Stimulated activated CD8-positive, alpha-beta memory T cell treated with anti-CD3 and anti-CD28 coated beads, Interleukin-15, amount 100 ng/mL, for 1 hour (primary cell): ENCODE measurements at regions not wholly inside any gene's neighbourhood (a gene's known extent, or its start where the extent isn't known, plus 50 kb on each side); places are given as distances from the start of the nearest gene placed in this dataset.
"Not testable (repeated sequence)": the region's sequence is repeated elsewhere in the genome, so short reads cannot be mapped to it uniquely, and the experiment has no call there.

Experiments
- DNase-seq: peaks from one replicate; pipeline ENCODE4 v3.0.0-alpha.2; 2020; ENCODE audit warnings: low read depth

DNA sequence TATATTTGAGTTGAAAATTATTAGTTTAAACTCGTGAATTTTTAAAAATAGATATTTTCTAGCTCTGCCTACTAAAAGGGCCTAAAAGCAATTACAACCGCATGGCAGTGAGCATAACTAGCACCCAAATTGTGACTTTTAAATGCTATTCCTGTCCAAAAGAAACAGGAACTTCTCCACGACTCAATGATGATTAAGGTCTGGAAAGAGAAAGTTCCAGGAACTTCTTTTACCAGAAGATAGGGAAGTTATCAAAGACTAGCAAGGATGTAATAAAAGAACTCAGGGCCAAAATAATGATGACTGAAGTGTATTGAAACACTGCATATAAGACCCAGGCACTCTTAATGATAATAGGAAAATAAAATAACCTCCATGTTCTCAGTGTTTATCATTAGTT, 313.0 kb downstream of the PLPP3 start:
- DNase-seq, result no peak

DNA sequence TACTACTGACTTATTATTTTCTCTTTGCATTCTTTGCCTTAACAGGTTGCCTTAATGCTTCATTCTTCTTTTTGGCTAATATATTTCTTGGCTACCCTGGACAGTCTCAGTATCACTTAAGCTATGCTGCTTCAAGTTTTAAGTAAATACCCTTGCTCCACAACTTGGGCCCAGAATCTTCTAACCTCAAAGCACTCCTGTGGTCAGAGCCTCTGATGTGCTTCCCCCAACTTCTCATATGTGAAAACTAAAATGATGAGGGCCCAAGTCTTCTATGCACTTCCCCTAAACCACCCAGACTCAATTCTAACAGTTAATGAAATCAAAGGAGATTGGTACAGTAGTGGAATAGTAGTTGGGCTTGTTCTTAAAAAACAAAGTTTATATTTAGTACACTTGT, 314.1 kb downstream of the PLPP3 start:
- DNase-seq, result no peak

DNA sequence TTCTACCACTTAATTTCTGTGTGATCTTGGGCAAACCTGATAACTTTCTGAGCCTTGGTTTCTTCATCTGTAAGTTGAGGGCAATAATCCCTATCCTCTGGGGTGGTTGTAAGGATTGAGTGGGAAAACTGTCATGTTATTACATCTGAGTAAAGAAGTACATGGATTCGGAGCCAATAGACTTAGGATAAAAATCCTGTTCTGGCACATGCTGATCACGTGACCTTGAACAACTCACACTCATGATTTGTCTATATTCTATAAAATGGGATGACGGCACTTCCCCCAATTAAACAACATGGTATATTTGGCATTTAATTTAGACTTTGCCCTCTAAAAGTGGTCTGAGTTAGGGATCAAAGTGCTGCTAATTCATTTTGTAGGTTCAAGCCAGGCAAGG, 315.5 kb downstream of the PLPP3 start:
- no peak for DNase-seq

DNA sequence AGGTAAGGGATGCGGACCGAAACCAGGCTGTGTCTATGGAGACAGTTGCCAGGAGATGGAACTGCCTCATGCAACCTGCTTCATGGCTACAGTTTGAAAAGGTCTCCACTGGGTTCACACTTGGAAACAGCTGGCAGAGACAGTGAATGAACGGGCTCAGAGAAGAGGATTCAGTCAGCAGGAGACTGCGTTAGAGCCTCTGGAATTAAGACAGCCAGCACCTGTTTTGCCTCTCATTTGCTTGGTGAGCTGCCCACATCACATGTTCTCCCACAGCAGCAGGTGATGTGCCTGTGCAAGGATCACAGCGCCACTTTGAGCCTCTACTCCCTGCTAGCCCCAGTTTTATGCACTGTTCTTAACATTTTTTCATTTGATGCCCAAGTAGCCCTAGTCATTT, 321.0 kb downstream of the PLPP3 start:
- no peak for DNase-seq

DNA sequence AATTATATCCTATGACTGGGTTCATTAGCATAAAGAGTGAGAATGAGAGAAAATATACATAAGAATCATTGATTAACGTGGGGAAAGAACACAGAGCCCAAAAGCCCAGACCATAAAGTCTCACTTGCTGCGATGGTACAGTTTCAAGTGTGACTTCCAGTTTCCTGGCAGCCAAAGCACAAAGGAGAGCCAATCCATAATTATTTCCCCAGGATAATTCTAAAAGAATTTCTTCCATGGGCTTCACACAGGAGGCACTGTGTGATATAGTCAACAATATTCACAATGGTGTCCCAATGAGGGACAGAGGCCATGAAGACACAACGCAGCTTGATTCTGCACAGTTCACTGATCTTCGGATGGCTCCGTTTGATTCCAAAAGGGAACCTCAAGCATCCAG, 321.6 kb downstream of the PLPP3 start:
- DNase-seq, result no peak

DNA sequence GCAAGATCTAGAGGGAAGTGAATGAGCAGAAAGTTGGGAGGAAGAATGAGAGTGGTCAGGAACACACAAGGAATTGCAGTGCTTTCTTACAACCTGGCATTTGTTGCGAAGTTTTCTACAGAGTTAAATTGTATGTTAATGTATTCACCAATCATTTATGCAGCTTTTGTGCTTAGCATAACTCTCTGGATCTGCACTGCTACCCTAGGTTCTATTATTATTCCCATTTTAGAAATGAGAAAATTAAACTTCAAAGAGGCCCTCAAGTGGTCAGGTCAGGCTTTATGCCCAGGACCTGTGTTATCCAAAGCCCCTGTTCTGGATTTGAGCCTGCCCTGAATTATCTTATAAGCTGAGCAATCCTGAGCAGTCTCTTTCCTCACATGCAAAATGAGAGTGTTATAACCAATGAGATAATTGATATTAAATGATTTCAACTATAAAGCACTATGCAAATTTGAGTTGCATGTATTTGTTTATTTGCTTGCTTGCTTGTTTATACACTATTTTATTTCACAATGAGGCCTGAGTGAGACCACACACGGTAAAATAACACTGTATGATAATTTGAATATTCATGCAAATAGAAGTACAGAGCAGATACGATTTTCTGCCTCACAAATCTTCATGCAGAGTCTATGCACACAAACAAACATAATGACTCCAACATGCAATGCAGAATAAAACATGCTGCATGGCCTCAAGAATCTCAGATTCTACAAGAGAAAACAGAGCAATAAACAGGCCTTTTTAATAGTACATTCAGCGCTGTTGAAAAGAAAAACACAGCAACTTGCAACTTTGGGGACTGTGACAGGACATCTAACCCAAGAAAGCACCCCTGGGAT, 323.0 kb downstream of the PLPP3 start:
- no peak for DNase-seq

DNA sequence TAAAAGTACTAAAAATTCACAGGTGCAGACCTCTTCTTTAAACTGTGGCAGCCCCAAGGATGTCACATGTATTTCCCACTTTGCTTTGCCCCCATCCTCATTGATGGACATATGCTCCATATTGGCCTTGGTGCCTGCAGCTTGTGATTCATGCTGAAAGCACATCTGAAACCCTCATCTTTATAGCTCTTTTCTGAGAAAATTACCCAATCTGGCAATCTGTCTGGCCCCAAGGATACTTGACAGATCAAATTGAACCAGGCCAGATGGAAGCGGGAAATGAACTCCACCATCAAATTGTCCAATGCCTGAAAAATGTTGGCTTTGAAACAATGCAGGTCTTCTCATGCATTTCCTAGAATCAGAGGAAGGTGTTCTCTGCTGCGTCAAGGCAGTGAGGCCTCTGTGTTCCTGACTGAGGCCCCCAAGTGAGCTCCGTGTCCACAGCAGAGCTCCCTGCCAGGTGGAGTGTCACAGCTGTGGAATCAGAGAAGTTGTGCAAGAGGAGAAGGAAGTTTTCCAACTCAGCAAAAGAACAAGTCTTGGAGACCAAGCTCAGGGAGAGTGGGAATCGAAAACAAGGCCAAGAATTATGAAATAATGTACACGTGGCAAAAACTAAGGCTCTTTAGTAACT, 323.7 kb downstream of the PLPP3 start:
- no peak for DNase-seq

DNA sequence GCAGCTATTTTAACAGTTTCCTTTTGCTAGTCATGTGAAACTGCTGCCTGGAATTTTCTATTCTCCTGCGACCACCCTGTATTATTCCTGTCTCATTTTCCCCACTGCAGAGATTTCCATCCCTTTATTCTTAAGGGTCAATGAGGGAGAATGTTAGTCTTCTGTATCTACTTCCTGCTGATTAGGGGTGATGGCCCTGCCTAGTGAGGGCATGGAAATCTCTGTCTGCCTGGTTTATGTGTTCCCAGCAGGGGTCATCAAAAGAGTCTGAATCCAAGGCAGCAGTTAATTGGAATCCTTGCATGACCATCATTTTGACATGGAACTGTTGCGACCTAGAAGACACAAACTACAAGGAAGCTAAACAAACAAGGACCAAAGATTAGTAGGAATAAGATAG, 325.2 kb downstream of the PLPP3 start:
- no peak for DNase-seq

DNA sequence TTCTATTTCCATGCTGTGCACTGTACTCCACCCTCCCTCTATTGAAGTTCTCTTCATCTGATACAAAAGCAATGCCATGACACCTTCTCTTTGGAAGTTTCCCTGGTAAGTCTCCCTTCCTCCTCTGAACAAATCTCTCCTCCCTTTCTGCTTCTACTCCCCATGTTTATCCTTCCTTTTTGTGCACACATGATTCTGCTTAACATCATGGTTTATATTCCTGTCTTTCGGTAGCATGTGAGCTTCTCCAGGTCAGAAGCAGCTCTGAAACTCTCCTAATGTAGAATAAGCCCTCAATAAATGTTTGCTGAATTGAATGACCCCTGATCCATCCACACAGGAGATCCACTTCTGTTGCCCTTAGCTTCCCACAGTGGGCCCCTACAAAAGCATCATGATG, 328.6 kb downstream of the PLPP3 start:
- no peak for DNase-seq

DNA sequence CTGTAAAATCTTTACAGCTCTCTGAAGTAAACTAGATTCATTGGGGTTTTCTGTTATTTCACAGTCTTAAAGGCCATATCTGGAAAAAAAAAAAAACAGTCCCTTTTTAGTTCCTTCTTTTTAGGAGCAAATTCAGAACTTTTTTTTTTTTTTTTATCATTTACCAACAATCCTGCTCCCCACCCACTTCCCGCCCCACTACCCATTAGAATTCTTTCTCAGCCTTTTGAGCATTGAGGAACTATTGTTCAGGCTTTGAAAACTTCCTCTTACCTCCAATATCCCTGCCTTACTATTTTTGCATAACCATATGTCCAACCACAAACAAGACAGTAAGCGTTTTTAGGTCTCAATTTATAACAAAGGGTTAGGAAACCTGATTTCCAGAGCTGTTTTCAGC, 330.1 kb downstream of the PLPP3 start:
- DNase-seq, result no peak

DNA sequence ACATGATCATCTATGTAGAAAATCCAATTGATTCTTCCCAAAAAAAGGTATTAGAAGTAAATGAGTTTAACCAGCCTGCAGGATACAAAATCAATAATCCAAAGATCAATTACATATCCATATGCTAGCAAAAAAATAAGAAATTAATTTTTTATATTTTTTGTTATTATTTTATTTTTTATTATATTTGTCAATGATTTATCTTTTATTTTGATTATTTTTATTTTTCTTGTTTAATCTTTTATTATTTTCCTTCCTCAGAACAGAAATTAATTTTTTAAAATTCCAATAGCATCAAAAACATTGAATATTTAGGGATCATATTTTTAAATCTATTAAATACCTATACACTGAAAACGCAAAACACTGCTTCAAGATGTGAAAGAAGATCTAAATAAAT, 331.2 kb downstream of the PLPP3 start:
- DNase-seq, result no peak

DNA sequence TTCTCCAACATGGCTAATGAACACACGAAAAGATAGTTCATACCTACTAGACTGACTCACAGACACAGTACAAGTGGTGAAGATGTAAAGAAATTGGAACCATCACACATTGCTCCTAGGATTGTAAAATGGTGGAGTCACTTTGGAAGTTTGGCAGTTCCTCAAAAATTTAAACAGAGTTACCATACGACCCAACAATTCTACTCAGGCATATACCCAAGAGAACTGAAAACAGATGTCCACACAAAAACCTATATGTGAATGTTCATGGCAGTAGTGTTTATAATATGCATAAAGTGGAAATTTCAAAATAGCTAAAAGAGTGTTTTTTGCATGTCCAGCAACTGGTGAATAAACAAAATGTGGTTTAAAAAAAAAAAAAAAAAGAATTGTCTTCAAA, 332.6 kb downstream of the PLPP3 start:
- DNase-seq, result not testable (repeated sequence)

DNA sequence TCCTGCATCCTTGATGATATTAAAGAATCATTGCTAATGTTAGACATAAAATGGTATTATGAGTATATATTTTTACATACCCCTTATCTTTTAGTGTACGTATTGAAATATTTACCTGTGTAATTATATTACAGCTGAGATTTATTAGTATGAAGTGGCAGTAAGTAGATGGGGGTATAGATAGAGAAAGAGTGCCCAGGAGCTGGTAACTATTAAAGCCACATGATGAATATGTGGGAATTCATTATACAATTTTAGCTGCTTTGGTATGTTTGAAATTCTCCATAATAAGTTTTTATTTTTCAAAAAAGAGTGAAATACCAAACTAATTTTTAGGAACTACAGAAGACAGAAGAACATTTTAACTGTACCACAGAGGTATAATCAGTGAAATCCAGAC, 339.0 kb downstream of the PLPP3 start:
- no peak for DNase-seq

DNA sequence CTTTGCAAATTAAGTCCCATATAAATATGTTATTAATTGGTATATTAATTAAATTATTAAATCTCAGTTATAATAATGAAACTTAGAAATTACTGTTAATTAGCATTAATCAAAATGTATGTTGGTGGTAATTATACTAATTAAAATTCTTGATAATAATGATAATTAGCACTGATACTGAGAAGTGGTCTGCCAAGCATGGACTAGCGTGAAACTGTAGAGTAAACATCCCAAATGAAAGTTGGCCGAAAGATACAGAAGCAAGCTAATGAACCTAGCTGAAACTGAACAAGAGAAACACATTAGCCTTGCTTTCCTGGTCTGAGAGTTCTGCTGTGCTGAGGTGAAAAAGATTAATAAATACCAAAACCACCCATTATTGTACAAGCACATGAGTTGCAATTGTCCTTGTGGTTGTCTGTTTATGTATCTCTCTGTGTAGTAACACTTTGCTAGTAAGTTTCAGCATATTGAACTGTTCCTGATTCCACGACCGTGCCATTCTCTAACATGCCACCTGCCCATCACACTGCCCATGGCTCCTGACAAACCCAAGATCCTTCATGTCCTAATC, 341.8 kb downstream of the PLPP3 start:
- no peak for DNase-seq

DNA sequence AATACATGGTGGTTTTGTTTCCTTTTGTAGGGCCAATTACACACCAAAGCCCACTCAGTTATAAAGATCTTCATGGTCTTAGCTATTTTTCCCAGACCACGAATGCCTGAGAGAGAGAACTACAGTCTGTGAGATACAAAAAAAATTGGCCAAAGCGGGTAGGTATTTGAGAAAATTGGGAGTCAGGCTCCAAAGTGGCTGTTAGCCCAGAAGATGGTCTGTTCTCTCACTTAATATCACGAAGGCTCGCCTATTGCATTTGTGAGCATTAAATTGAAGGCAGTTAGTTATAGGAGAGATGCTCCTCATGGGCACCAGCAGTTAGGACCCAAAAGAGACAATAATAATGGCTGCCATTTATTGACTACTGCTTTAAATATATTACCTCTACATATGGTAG, 342.7 kb downstream of the PLPP3 start:
- no peak for DNase-seq

DNA sequence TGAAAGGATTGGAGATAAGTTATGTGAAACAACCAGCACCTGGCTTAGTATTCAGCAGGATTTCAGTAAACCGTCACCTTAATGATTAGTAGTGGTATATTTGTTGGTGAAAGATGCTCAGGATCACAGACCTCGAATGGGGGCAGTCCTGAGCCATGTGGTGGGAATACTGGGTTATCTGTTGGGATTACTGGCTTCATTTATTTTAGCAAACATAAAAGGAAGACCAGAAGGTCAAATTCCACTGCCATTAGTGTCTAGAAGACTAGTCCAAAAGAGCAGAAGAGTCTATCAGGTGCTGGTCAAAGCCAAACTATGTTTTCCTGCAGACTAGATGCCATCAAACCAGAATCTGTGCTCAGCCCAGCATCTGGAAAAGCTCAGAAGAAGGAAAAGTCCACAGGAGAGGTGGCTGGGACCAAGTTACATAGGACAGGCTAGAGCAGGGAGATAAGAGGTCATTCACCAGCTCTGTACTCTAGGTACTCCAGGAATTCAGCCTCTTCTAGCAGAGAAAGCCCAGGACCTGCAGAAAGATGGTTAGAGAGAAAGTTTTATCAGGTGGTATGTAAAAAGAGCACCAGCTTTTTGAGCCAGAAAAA, 343.4 kb downstream of the PLPP3 start:
- DNase-seq, result no peak

DNA sequence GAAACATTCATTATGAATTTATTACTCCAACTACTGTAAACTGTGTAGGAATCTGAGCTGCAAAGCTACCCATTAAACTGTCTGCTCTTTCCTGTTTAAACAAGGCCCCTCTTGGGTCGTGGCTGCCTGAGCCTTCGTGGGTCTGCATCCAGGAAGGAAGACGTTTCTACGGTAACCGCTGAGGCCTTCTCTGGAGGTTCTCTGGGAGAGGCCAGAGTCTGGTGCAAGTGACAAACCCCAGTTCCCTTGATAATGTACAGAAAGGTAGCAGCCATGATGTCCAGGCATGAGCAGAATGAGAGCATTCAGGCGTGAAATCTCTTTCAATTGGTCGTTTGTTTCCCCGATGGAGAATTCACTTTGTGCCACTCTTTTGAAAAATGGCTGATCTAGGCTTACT, 350.2 kb downstream of the PLPP3 start:
- no peak for DNase-seq

DNA sequence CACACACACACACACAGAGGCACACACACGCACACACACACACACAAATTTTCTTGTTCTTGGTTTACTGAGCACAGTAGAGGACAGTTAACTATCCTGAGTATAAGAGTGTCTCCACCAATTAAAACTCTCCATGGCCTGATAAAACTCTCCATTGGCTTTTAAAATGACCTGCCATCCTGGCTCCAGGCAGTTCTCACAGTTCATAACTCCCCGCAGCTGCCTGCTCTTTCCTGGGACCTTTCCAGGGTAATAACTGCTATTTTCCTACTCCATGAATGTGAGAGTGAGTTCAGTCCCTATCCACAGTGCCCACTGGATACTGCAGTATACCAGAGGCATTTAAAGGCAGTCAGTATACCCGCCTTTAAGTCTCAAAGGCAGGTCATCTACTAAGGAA, 351.5 kb downstream of the PLPP3 start:
- no peak for DNase-seq

DNA sequence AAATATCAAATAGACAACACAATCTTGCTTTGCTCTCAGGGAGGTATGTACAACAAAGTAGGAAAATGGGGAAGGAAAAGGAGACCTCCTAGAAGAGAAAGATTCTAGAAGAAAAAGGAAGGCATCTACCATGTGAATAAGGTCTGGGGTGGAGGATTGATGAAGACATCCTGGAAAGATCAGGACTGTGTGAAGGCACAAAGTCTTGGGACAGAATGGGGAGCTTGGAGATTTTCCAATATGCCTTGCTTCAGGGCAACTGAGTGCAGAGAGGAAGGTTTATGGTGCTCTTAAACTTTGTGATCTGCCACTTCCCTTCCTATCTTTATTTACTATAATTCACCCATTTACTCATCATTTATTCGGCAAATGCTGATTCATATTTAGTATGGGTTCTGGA, 352.0 kb downstream of the PLPP3 start:
- no peak for DNase-seq

DNA sequence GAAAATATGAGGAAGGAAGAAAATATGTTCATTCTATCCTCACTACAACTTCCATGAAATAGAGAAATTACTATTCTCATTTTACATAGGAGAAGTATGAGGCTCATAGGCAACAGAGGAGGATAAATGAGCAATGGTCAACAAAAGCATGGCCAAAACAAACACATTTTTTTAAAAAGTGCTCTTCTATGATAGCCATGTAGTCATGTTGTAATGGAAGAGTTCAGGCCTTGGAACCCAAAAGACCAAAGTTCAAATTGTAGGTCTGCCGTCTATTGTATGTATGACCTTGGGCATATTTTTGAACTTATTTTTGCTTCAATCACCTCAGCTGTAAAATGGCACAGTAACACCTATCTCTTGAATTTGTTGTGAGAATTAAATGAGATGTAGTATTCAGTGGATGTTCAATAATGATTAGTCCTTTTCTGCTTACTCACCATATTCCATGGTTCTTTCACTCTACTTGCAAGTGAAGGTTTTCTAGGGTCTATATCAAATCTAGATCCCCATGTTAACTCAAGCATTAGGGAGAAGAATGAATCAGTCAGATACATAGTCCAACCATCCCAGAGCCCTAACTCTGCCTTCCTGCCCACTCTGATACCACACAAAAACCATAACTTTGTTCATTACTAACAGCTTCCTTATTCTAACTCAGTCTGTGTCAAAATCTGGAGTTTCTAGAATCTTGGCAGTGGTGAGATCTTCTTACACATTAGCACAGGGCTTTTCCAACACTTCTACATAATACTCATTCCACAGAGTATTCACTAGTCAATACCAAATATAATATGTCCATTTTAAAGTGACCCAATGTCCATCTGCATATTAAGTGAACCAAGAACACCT, 353.2 kb downstream of the PLPP3 start:
- DNase-seq, result no peak

DNA sequence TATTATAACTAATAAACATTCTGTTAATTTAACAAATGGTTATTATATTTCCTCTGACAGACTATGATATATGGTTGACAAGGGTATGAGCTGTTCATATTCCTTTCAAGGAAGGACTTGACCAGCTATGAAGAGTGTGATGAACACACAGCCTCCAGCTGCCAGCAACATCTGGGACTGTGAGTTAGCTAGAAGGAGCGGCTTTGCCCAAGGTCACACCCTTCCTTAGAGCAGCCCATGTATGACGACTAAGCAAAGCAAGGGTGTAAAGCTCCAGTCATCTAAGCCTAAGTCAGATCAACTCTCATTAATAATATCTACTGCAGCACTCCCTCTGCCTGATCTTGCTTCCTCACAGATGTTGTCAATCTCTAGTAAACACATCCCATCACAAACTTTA, 355.4 kb downstream of the PLPP3 start:
- no peak for DNase-seq

DNA sequence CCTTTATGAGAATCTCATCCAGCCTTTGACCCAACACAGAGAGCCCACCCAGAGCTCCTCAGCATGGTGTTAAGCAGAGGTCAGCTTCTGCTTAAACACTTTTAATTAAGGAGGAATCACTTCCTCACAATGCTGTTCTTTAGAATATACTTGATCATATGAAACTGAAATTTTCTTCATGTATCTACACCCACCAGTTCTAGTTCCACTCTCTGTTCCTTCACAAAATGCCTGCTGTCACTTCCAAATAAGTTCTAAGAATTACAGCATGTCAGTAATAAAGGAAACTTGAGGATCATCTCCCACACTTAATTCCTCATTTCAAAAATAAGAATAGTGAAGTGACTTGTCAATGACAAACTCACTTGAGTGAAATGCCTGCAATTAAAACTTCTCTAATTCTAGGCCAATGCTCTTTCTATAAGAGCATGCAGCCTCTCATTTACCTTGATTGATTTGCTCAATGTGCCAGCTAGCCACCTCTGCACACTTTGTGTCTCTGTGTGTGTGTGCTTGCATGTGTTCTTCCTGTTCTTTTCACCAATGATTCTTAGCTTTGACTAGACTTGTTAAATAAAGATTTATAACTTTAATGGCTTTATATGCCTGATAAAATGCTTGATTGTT, 356.3 kb downstream of the PLPP3 start:
- no peak for DNase-seq
